ENCODE measurements at regions not wholly inside any gene's neighbourhood (a gene's known extent, or its start where the extent isn't known, plus 50 kb on each side); places are given as distances from the start of the nearest gene placed in this dataset.
A peak's percentile ranks its signal among the peaks of the same experiment; 100 is the strongest.

- TF ChIP-seq REST (IDR thresholded peaks at IDR 0.05) (no peak), ATF3 (IDR thresholded peaks at IDR 0.05) (no peak), ZBTB33 (IDR thresholded peaks at IDR 0.05) (no peak)
- Histone ChIP-seq H3K4me1 (ENCODE audit: control insufficient read depth in 4 of 4, insufficient read depth in 4 of 4, low read length in 3 of 4) (peaks cover 0 to 14% (median 8%) of the 10 kb centered on the region in 4 donors), H3K36me3 (ENCODE audit: control insufficient read depth in 4 of 4, insufficient read depth in 3 of 4, low read depth in 1 of 4, low read length in 3 of 4) (no peaks in the 10 kb centered on the region), H3K27ac (ENCODE audit: low read depth in 1 of 2, low read length in 2 of 2) (no peak overlapping the region), H3K4me3 (ENCODE audit: low read depth in 1 of 3, low read length in 3 of 3) (no peak overlapping the region), H3K27me3 (ENCODE audit: control insufficient read depth in 4 of 4, insufficient read depth in 4 of 4, low read length in 3 of 4) (no peaks in the 10 kb centered on the region), H3K9me3 (ENCODE audit: control insufficient read depth in 4 of 4, low read length in 3 of 4) (no peaks in the 10 kb centered on the region), H3K9ac (ENCODE audit: low read depth in 1 of 2, low read length in 2 of 2) (no peak overlapping the region)
- 90% methylated on average over 3 of the region's 3 CpGs for WGBS
- DNase-seq (ENCODE audit: low spot score), result no peak
Measured at GRCh38 chr5:159512064-159512463, 181.8 kb upstream of the IL12B start.

GRCh38 chr5:159514229-159514810, 184.0 kb upstream of the IL12B start:
- TF ChIP-seq GABPA (IDR thresholded peaks at IDR 0.05 in 1 of 2, conservative IDR thresholded peaks at IDR 0.05 in 1 of 2), result no peak
- peak; percentile 83 for TF ChIP-seq NR2F2 (IDR thresholded peaks at IDR 0.05)
- no peak for TF ChIP-seq ATF3 (IDR thresholded peaks at IDR 0.05)
- TF ChIP-seq REST (IDR thresholded peaks at IDR 0.05), result no peak
- no peak for TF ChIP-seq FOXA1 (IDR thresholded peaks at IDR 0.05)
- Histone ChIP-seq H3K36me3 (ENCODE audit: control insufficient read depth in 4 of 4, insufficient read depth in 3 of 4, low read depth in 1 of 4, low read length in 3 of 4) (no peaks in the 10 kb centered on the region), H3K4me1 (ENCODE audit: control insufficient read depth in 4 of 4, insufficient read depth in 4 of 4, low read length in 3 of 4) (peaks cover 0 to 18% (median 9%) of the 10 kb centered on the region in 4 donors), H3K27ac (ENCODE audit: low read depth in 1 of 2, low read length in 2 of 2) (no peak overlapping the region), H3K9ac (ENCODE audit: low read depth in 1 of 2, low read length in 2 of 2) (no peak overlapping the region), H3K27me3 (ENCODE audit: control insufficient read depth in 4 of 4, insufficient read depth in 4 of 4, low read length in 3 of 4) (no peaks in the 10 kb centered on the region), H3K9me3 (ENCODE audit: control insufficient read depth in 4 of 4, low read length in 3 of 4) (no peaks in the 10 kb centered on the region), H3K4me3 (ENCODE audit: low read depth in 1 of 3, low read length in 3 of 3) (no peak overlapping the region)
- DNase-seq (ENCODE audit: low spot score), result no peak
- 74% methylated on average over 14 of the region's 14 CpGs for WGBS
